H1 (cell line): ENCODE measurements at regions not wholly inside any gene's neighbourhood (a gene's known extent, or its start where the extent isn't known, plus 50 kb on each side); places are given as distances from the start of the nearest gene placed in this dataset.

ENCODE experiments used
- CTCF ChIA-PET: fragments of 300-600 bp; sonication (Branson Sonifier 250); formaldehyde crosslinking; loops from one replicate; lab custom pipeline; 2021; ENCODE audit not compliant: partially characterized antibody; lab: Charles Lee
- POLR2A ChIA-PET: fragments of 300-600 bp; sonication (Branson Sonifier 250); formaldehyde crosslinking; loops from one replicate; lab custom pipeline; 2021; ENCODE audit warnings: inconsistent platforms; ENCODE audit not compliant: partially characterized antibody; lab: Charles Lee
- DNase-seq, 2 experiments: peaks; one replicate each; pipeline versions ENCODE4 v3.0.0 to v3.0.0-alpha.2; 2010 to 2022; ENCODE audit warnings: low spot score in 2 of 2, low read depth in 1 of 2, mixed read lengths in 1 of 2
- FAIRE-seq: peaks from 2 replicates; lab custom pipeline; 2011; peaks lifted over from hg19 to GRCh38; lab: Jason Lieb, UNC
- H2AFZ ChIP-seq: 2 replicates; pipeline ENCODE4 v1.8.1; 2012; ENCODE audit warnings: low read length, inconsistent platforms
- H2AK5ac ChIP-seq: 2 replicates; pipeline ENCODE4 v1.6.1; 2013; ENCODE audit warnings: low read depth, low read length
- H2BK120ac ChIP-seq: replicated peaks from 2 replicates; pipeline ENCODE3; 2013; ENCODE audit warnings: low read depth, low read length, inconsistent platforms
- H2BK12ac ChIP-seq: 2 replicates; pipeline ENCODE4 v1.6.1; 2013; ENCODE audit warnings: low read depth, low read length
- H2BK15ac ChIP-seq: 2 replicates; pipeline ENCODE4 v1.6.1; 2013; ENCODE audit warnings: low read length
- H2BK20ac ChIP-seq: 2 replicates; pipeline ENCODE4 v1.6.1; 2013; ENCODE audit warnings: low read length
- H2BK5ac ChIP-seq: 2 replicates; pipeline ENCODE4 v1.6.1; 2013; ENCODE audit warnings: low read depth, low read length
- H3K14ac ChIP-seq: 2 replicates; pipeline ENCODE4 v1.6.1; 2013; ENCODE audit warnings: inconsistent platforms; ENCODE audit not compliant: insufficient read length
- H3K18ac ChIP-seq: 2 replicates; pipeline ENCODE4 v1.6.1; 2013; ENCODE audit warnings: low read length; ENCODE audit errors: extremely low read depth
- H3K23ac ChIP-seq: 2 replicates; pipeline ENCODE4 v1.6.1; 2013; ENCODE audit warnings: inconsistent platforms; ENCODE audit not compliant: insufficient read length
- H3K23me2 ChIP-seq: 2 replicates; pipeline ENCODE4 v1.6.1; 2013; ENCODE audit warnings: low read depth, low read length
- H3K27ac ChIP-seq: 2 replicates; pipeline ENCODE4 v1.6.1; 2011; ENCODE audit warnings: low read depth, low read length, inconsistent platforms
- H3K27me3 ChIP-seq, 4 experiments: replicated peaks in 1 of 4; 1 replicate in 1 of 4; 2 replicates in 3 of 4; pipeline versions ENCODE4 v1.6.1 to v1.8.1; 2011 to 2013; ENCODE audit warnings: low read length in 3 of 4, mild to moderate bottlenecking in 3 of 4, inconsistent platforms in 2 of 4, mixed read lengths in 2 of 4, moderate library complexity in 1 of 4; ENCODE audit not compliant: control insufficient read depth in 3 of 4, insufficient read depth in 3 of 4; ENCODE audit errors: extremely low read depth in 1 of 4
- H3K36me3 ChIP-seq, 4 experiments: 2 replicates each; pipeline versions ENCODE4 v1.6.1 to v1.8.1; 2011 to 2013; ENCODE audit warnings: mild to moderate bottlenecking in 4 of 4, low read length in 3 of 4, moderate library complexity in 2 of 4, control low read depth in 1 of 4, inconsistent platforms in 1 of 4; ENCODE audit not compliant: insufficient read depth in 4 of 4, control insufficient read depth in 2 of 4
- H3K4ac ChIP-seq: replicated peaks from 2 replicates; pipeline ENCODE3; 2013; ENCODE audit warnings: low read length, low read depth, mixed read lengths, inconsistent platforms; ENCODE audit not compliant: insufficient read length
- H3K4me1 ChIP-seq, 4 experiments: replicated peaks in 1 of 4; 1 replicate in 1 of 4; 2 replicates in 3 of 4; pipeline versions ENCODE4 v1.6.1 to v1.8.1; 2011 to 2013; ENCODE audit warnings: low read length in 3 of 4, inconsistent platforms in 2 of 4, mixed read lengths in 1 of 4; ENCODE audit not compliant: insufficient read depth in 4 of 4, control insufficient read depth in 3 of 4
- H3K4me2 ChIP-seq, 2 experiments: 2 replicates each; pipeline versions ENCODE4 v1.6.1 to v1.8.1; 2011 to 2013; ENCODE audit warnings: low read depth in 2 of 2, low read length in 2 of 2, control low read depth in 1 of 2, inconsistent platforms in 1 of 2, mild to moderate bottlenecking in 1 of 2; ENCODE audit not compliant: insufficient read depth in 1 of 2
- H3K4me3 ChIP-seq, 4 experiments: fragments of 200-600, 300-600 bp in 1 of 4; sonication (generic), shearing (Covaris generic), sonication (Bioruptor Twin) in 1 of 4; 2 replicates each; pipeline versions ENCODE4 v1.5.1 to v1.8.1; 2011 to 2016; ENCODE audit warnings: low read length in 4 of 4, low read depth in 3 of 4, control low read depth in 2 of 4, inconsistent platforms in 2 of 4, mild to moderate bottlenecking in 2 of 4, mixed read lengths in 1 of 4, moderate library complexity in 1 of 4; ENCODE audit not compliant: insufficient read depth in 2 of 4; ENCODE audit errors: extremely low read depth in 1 of 4
- H3K56ac ChIP-seq: replicated peaks from 2 replicates; pipeline ENCODE3; 2013; ENCODE audit warnings: low read depth, mild to moderate bottlenecking, mixed read lengths, low read length, inconsistent platforms; ENCODE audit not compliant: insufficient read length
- H3K79me1 ChIP-seq: 2 replicates; pipeline ENCODE4 v1.6.1; 2013; ENCODE audit warnings: low read depth, low read length, control low read depth
- H3K79me2 ChIP-seq, 2 experiments: 2 replicates each; pipeline versions ENCODE4 v1.6.1 to v1.8.1; 2012 to 2013; ENCODE audit warnings: low read length in 2 of 2, mild to moderate bottlenecking in 2 of 2, inconsistent platforms in 1 of 2; ENCODE audit not compliant: insufficient read depth in 2 of 2, control insufficient read depth in 1 of 2
- H3K9ac ChIP-seq, 4 experiments: replicated peaks in 1 of 4; 1 replicate in 1 of 4; 2 replicates in 3 of 4; pipeline versions ENCODE4 v1.6.1 to v1.8.1; 2011 to 2013; ENCODE audit warnings: low read depth in 3 of 4, low read length in 3 of 4, control low read depth in 2 of 4, mild to moderate bottlenecking in 2 of 4, moderate library complexity in 2 of 4, inconsistent platforms in 1 of 4; ENCODE audit errors: extremely low read depth in 1 of 4
- H3K9me3 ChIP-seq, 2 experiments: 2 replicates each; pipeline versions ENCODE4 v1.6.1 to v1.8.1; 2012 to 2013; ENCODE audit warnings: mild to moderate bottlenecking in 2 of 2, moderate library complexity in 2 of 2, control low read depth in 1 of 2, inconsistent platforms in 1 of 2, low read depth in 1 of 2, low read length in 1 of 2, mixed read lengths in 1 of 2; ENCODE audit not compliant: insufficient read depth in 2 of 2
- H4K20me1 ChIP-seq, 2 experiments: replicated peaks in 1 of 2; 2 replicates each; pipeline versions ENCODE3 to v1.8.1; 2011 to 2013; ENCODE audit warnings: inconsistent platforms in 2 of 2, low read length in 2 of 2, mild to moderate bottlenecking in 1 of 2; ENCODE audit not compliant: insufficient read depth in 2 of 2, control insufficient read depth in 1 of 2
- H4K5ac ChIP-seq: 2 replicates; pipeline ENCODE4 v1.6.1; 2013; ENCODE audit warnings: low read length, low read depth, mixed read lengths, inconsistent platforms; ENCODE audit not compliant: insufficient read length
- H4K8ac ChIP-seq: 2 replicates; pipeline ENCODE4 v1.8.0; 2013; ENCODE audit warnings: mild to moderate bottlenecking, moderate library complexity, low read length, inconsistent platforms; ENCODE audit not compliant: insufficient read depth; ENCODE audit errors: extremely low read depth
- H4K91ac ChIP-seq: replicated peaks from 2 replicates; pipeline ENCODE3; 2013; ENCODE audit warnings: low read length, mixed read lengths, inconsistent platforms; ENCODE audit not compliant: insufficient read length
- CTCF ChIP-seq, 3 experiments: IDR thresholded peaks; 1 replicate in 2 of 3; 2 replicates in 1 of 3; pipeline versions ENCODE4 v1.5.1 to v1.6.1; 2011; ENCODE audit warnings: low read length in 3 of 3, mild to moderate bottlenecking in 3 of 3, inconsistent platforms in 2 of 3, low read depth in 1 of 3, moderate library complexity in 1 of 3; ENCODE audit not compliant: insufficient read depth in 1 of 3; ENCODE audit errors: control extremely low read depth in 1 of 3
- E2F6 ChIP-seq: IDR thresholded peaks from 2 replicates; pipeline ENCODE4 v1.6.1; 2012; ENCODE audit warnings: inconsistent platforms
- JUN ChIP-seq: IDR thresholded peaks from 2 replicates; pipeline ENCODE4 v1.6.1; 2011; ENCODE audit warnings: low read depth, mild to moderate bottlenecking, improper control_type of control experiment, low read length
- JUND ChIP-seq: IDR thresholded peaks from 2 replicates; pipeline ENCODE4 v1.6.1; 2011; ENCODE audit warnings: mild to moderate bottlenecking, improper control_type of control experiment, low read length
- MAX ChIP-seq: IDR thresholded peaks from 2 replicates; pipeline ENCODE4 v1.6.1; 2012; ENCODE audit warnings: inconsistent platforms
- RAD21 ChIP-seq, 2 experiments: IDR thresholded peaks in 1 of 2; conservative IDR thresholded peaks in 1 of 2; 2 replicates each; pipeline ENCODE4 v1.6.1; 2011; ENCODE audit warnings: low read depth in 2 of 2, low read length in 2 of 2, improper control_type of control experiment in 1 of 2, inconsistent platforms in 1 of 2, mild to moderate bottlenecking in 1 of 2, moderate library complexity in 1 of 2
- SP1 ChIP-seq: IDR thresholded peaks from 2 replicates; pipeline ENCODE4 v1.6.1; 2011; ENCODE audit warnings: low read depth, low read length
- TBP ChIP-seq: IDR thresholded peaks from 2 replicates; pipeline ENCODE4 v1.6.1; 2011; ENCODE audit warnings: low read depth, low read length, improper control_type of control experiment
- USF2 ChIP-seq: IDR thresholded peaks from 2 replicates; pipeline ENCODE4 v1.6.1; 2011; ENCODE audit warnings: low read length, improper control_type of control experiment
- WGBS, 2 experiments: shearing (Covaris generic) in 1 of 2; methylation state at CpG; one replicate each; pipeline versions ENCODE4 v1.1.6 to v1.1.7; 2013 to 2015; ENCODE audit warnings: low lambda C conversion rate in 2 of 2, mixed read lengths in 2 of 2, inconsistent platforms in 1 of 2, low coverage in 1 of 2, missing lambda C conversion rate in 1 of 2; ENCODE audit not compliant: insufficient replicate concordance in 2 of 2, insufficient coverage in 1 of 2, insufficient read length in 1 of 2; ENCODE audit errors: extremely low coverage in 1 of 2, missing lambda C conversion rate in 1 of 2; 5-methylcytosine and 5-hydroxymethylcytosine counted together

GRCh38 chr2:49770919-49771318, 616.6 kb upstream of the FSHR start:
- Histone ChIP-seq H3K23ac (no peak overlapping the region), H2AFZ (no peak overlapping the region), H2BK120ac (no peak overlapping the region), H3K56ac (no peak overlapping the region), H4K20me1 (no peaks in the 10 kb centered on the region), H3K79me1 (no peaks in the 10 kb centered on the region), H3K27ac (no peak overlapping the region), H3K14ac (no peak overlapping the region), H3K79me2 (no peaks in the 10 kb centered on the region), H2BK20ac (no peak overlapping the region; the same call in 1 of the 2 replicates), H4K8ac (no peak overlapping the region), H3K27me3 (no peaks in the 10 kb centered on the region), H3K9ac (no peak overlapping the region), H4K5ac (no peak overlapping the region), H3K4ac (no peak overlapping the region), H3K23me2 (no peaks in the 10 kb centered on the region), H2BK5ac (no peak overlapping the region), H2BK12ac (no peak overlapping the region), H3K9me3 (no peaks in the 10 kb centered on the region), H3K36me3 (no peaks in the 10 kb centered on the region), H3K4me3 (no peak overlapping the region), H4K91ac (peak overlapping the region; percentile 46), H3K4me1 (no peaks in the 10 kb centered on the region; a peak in 2 of 7 replicates), H2BK15ac (no peak overlapping the region), H3K18ac (no peak overlapping the region), H3K4me2 (no peak overlapping the region), H2AK5ac (no peak overlapping the region)
- CTCF ChIA-PET: interaction anchor here (0.6 to 4.5 kb wide), 62 partner anchors 8 to 721 kb away, joined by 3 to 67 read pairs (median 4); no protein-coding TSS in a partner anchor
- POLR2A ChIA-PET: interaction anchor here (1.1 kb wide), 1 partner anchor 9 kb away, joined by 3 read pairs; no protein-coding TSS in a partner anchor
- FAIRE-seq (peak; percentile 94), DNase-seq (peak; percentile 56 to 87)
- 42% methylated on average over 4 of the region's 4 CpGs; no CpG with 5 or more reads in 1 of the 2 experiments for WGBS, 2 experiments
- TF ChIP-seq USF2 (no peak), RAD21 (IDR thresholded peaks at IDR 0.05 in 1 of 2, conservative IDR thresholded peaks at IDR 0.05 in 1 of 2; ENCODE audit: low read depth in 2 of 2, low read length in 2 of 2) (peak; percentile 100), JUN (0 out of 2 replicates have a peak, but pooled peaks have one; percentile 46), TBP (no peak), E2F6 (no peak), SP1 (no peak), CTCF (IDR thresholded peaks at IDR 0.05; ENCODE audit: control extremely low read depth in 1 of 3, insufficient read depth in 1 of 3, low read depth in 1 of 3, low read length in 3 of 3) (peak; percentile 96 to 99 (median 97)), JUND (peak; percentile 81; the same call in 1 of the 2 replicates), MAX (peak; percentile 59)
